Mononuclear cell (primary cell): ENCODE measurements at regions not wholly inside any gene's neighbourhood (a gene's known extent, or its start where the extent isn't known, plus 50 kb on each side); places are given as distances from the start of the nearest gene placed in this dataset.
"Not testable (repeated sequence)": the region's sequence is repeated elsewhere in the genome, so short reads cannot be mapped to it uniquely, and the experiment has no call there.

ENCODE experiments used
- H3K27me3 ChIP-seq: 2 replicates; pipeline ENCODE4 v1.6.0; 2011; ENCODE audit warnings: low read length, control low read depth; ENCODE audit not compliant: insufficient read depth
- H3K4me1 ChIP-seq: 2 replicates; pipeline ENCODE4 v1.5.1; 2011; ENCODE audit warnings: mild to moderate bottlenecking, low read length, control low read depth; ENCODE audit not compliant: insufficient read depth
- H3K4me3 ChIP-seq: 2 replicates; pipeline ENCODE4 v1.5.1; 2011; ENCODE audit warnings: mild to moderate bottlenecking, low read length, moderate library complexity
- H3K9me3 ChIP-seq: 2 replicates; pipeline ENCODE4 v1.5.1; 2011; ENCODE audit warnings: low read depth, mild to moderate bottlenecking, control low read depth, low read length

- no peaks in the 10 kb centered on the region for H3K9me3 ChIP-seq
- no peak overlapping the region for H3K4me3 ChIP-seq
- no peaks in the 10 kb centered on the region for H3K4me1 ChIP-seq
Observed at GRCh38 chr6:4668271-4669179, 107.7 kb upstream of the CDYL start.

GRCh38 chr6:4667591-4667990 lies 108.6 kb upstream of the CDYL start:
- H3K9me3 ChIP-seq, result no peaks in the 10 kb centered on the region
- H3K4me3 ChIP-seq, result no peak overlapping the region
- no peaks in the 10 kb centered on the region for H3K4me1 ChIP-seq
- H3K27me3 ChIP-seq, result no peaks in the 10 kb centered on the region

More at GRCh38 chr6:4668271-4669179, 107.7 kb upstream of the CDYL start:
- no peaks in the 10 kb centered on the region for H3K27me3 ChIP-seq

GRCh38 chr6:4666886-4667513 lies 109.2 kb upstream of the CDYL start:
- no peaks in the 10 kb centered on the region for H3K4me1 ChIP-seq
- H3K9me3 ChIP-seq, result no peaks in the 10 kb centered on the region
- H3K4me3 ChIP-seq, result no peak overlapping the region
- H3K27me3 ChIP-seq, result no peaks in the 10 kb centered on the region

GRCh38 chr6:4665489-4666417 lies 110.5 kb upstream of the CDYL start:
- Histone ChIP-seq H3K4me1 (no peaks in the 10 kb centered on the region), H3K9me3 (no peaks in the 10 kb centered on the region), H3K4me3 (no peak overlapping the region), H3K27me3 (no peaks in the 10 kb centered on the region)

- H3K4me3 ChIP-seq, result no peak overlapping the region
- H3K4me1 ChIP-seq, result no peaks in the 10 kb centered on the region
- H3K9me3 ChIP-seq, result no peaks in the 10 kb centered on the region
- H3K27me3 ChIP-seq, result no peaks in the 10 kb centered on the region
Observed at GRCh38 chr6:4664911-4665310, 111.3 kb upstream of the CDYL start.

- H3K4me3 ChIP-seq, result no peak overlapping the region
- H3K9me3 ChIP-seq, result no peaks in the 10 kb centered on the region
- no peaks in the 10 kb centered on the region for H3K27me3 ChIP-seq
- H3K4me1 ChIP-seq, result no peaks in the 10 kb centered on the region
Observed at GRCh38 chr6:4664117-4664626, 112.0 kb upstream of the CDYL start.

- Histone ChIP-seq H3K9me3 (no peaks in the 10 kb centered on the region), H3K4me1 (no peaks in the 10 kb centered on the region), H3K4me3 (no peak overlapping the region), H3K27me3 (no peaks in the 10 kb centered on the region)
Observed at GRCh38 chr6:4662886-4663285, 113.3 kb upstream of the CDYL start.

GRCh38 chr6:4661391-4661790 lies 114.8 kb upstream of the CDYL start:
- H3K27me3 ChIP-seq, result no peaks in the 10 kb centered on the region
- H3K4me1 ChIP-seq, result no peaks in the 10 kb centered on the region
- H3K9me3 ChIP-seq, result no peaks in the 10 kb centered on the region
- no peak overlapping the region for H3K4me3 ChIP-seq

- no peak overlapping the region for H3K4me3 ChIP-seq
- H3K27me3 ChIP-seq, result no peaks in the 10 kb centered on the region
- H3K9me3 ChIP-seq, result no peaks in the 10 kb centered on the region
- no peaks in the 10 kb centered on the region for H3K4me1 ChIP-seq
Observed at GRCh38 chr6:4660377-4661321, 115.6 kb upstream of the CDYL start.

GRCh38 chr6:4659719-4660118 lies 116.5 kb upstream of the CDYL start:
- H3K9me3 ChIP-seq, H3K4me1 ChIP-seq, H3K27me3 ChIP-seq, H3K4me3 ChIP-seq: not testable (repeated sequence)

GRCh38 chr6:4658486-4658885 lies 117.7 kb upstream of the CDYL start:
- no peak overlapping the region for H3K4me3 ChIP-seq
- H3K4me1 ChIP-seq, result no peaks in the 10 kb centered on the region
- no peaks in the 10 kb centered on the region for H3K9me3 ChIP-seq
- no peaks in the 10 kb centered on the region for H3K27me3 ChIP-seq

- no peak overlapping the region for H3K4me3 ChIP-seq
- peaks cover 6% of the 10 kb centered on the region for H3K9me3 ChIP-seq
- no peaks in the 10 kb centered on the region for H3K4me1 ChIP-seq
- H3K27me3 ChIP-seq, result peaks cover 3% of the 10 kb centered on the region
Observed at GRCh38 chr6:4656106-4656505, 120.1 kb upstream of the CDYL start.

- H3K27me3 ChIP-seq, result peaks cover 3% of the 10 kb centered on the region
- peaks cover 6% of the 10 kb centered on the region for H3K9me3 ChIP-seq
- H3K4me1 ChIP-seq, result no peaks in the 10 kb centered on the region
- no peak overlapping the region for H3K4me3 ChIP-seq
Observed at GRCh38 chr6:4655196-4656025, 120.8 kb upstream of the CDYL start.
